ENCODE measurements at regions not wholly inside any gene's neighbourhood (a gene's known extent, or its start where the extent isn't known, plus 50 kb on each side); places are given as distances from the start of the nearest gene placed in this dataset.

DNA sequence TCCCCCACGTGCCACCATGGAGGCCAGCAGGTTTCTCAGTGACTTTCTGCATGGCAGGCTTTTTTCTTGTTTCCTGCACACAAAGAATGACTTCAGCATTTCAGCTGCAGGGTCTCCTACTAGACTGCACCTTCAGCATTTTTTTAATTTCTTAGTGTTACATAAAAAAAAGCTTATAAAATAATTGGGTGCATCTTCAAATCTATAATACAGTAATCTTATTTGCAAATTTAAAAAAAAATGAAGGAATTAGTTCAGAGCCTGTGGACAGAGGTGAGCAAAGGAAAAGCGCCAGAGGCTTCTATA, 57.6 kb downstream of the FAM50B start (continued):
- TF ChIP-seq, protein P1, sequence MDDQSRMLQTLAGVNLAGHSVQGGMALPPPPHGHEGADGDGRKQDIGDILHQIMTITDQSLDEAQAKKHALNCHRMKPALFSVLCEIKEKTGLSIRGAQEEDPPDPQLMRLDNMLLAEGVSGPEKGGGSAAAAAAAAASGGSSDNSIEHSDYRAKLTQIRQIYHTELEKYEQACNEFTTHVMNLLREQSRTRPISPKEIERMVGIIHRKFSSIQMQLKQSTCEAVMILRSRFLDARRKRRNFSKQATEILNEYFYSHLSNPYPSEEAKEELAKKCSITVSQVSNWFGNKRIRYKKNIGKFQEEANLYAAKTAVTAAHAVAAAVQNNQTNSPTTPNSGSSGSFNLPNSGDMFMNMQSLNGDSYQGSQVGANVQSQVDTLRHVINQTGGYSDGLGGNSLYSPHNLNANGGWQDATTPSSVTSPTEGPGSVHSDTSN (CRISPR knock-in tag; IDR thresholded peaks at IDR 0.05) = no peak
- TF ChIP-seq, protein P2, sequence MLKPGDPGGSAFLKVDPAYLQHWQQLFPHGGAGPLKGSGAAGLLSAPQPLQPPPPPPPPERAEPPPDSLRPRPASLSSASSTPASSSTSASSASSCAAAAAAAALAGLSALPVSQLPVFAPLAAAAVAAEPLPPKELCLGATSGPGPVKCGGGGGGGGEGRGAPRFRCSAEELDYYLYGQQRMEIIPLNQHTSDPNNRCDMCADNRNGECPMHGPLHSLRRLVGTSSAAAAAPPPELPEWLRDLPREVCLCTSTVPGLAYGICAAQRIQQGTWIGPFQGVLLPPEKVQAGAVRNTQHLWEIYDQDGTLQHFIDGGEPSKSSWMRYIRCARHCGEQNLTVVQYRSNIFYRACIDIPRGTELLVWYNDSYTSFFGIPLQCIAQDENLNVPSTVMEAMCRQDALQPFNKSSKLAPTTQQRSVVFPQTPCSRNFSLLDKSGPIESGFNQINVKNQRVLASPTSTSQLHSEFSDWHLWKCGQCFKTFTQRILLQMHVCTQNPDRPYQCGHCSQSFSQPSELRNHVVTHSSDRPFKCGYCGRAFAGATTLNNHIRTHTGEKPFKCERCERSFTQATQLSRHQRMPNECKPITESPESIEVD (tag by site-specific recombination; IDR thresholded peaks at IDR 0.05) = no peak
- TF ChIP-seq ZNF600 (tag by site-specific recombination; IDR thresholded peaks at IDR 0.05) = no peak

DNA sequence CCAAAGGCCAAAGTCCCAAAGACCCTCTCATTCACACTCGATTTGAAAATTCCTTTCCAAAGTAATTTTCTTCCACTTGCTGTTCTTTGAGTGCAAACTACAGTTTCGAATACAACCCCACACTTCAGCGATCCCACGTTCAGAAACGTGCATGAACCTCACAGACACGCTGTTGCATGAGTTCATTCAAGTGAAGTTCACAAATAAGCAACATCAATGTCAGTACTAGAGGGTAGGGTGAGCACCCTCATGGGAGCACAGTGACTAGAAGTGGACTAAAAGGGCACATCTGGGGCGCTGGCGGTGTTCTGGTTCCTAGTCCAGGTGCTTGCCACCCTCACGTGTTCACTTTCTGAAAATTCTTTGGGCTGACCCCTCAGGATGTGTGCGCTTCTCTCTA, 59.0 kb downstream of the FAM50B start:
- ChIA-PET POLR2A (no interaction called here), CTCF (interaction anchor here (0.7 to 3.4 kb wide), 4 partner anchors 8 to 302 kb away, joined by 4 to 15 read pairs (median 8); partner anchors contain the start of gene FAM50B)
- Histone ChIP-seq H3K27ac (ENCODE audit: extremely low read depth, low read depth, low read length) (no peak overlapping the region), H3K4me3 (ENCODE audit: low read depth, low read length) (no peak overlapping the region), H3K4me1 (ENCODE audit: control insufficient read depth, insufficient read depth, low read length) (peaks cover 23% of the 10 kb centered on the region), H3K36me3 (ENCODE audit: control insufficient read depth in 2 of 2, insufficient read depth in 1 of 2, low read length in 2 of 2) (no peaks in the 10 kb centered on the region), H3K9me3 (ENCODE audit: control insufficient read depth, insufficient read depth, low read depth, low read length) (no peaks in the 10 kb centered on the region)
- TF ChIP-seq TCF7L2 (IDR thresholded peaks at IDR 0.05; ENCODE audit: borderline replicate concordance, low read depth, low read length) (no peak), RBAK (tag by site-specific recombination; IDR thresholded peaks at IDR 0.05) (no peak), ZNF391 (tag by site-specific recombination; IDR thresholded peaks at IDR 0.05; ENCODE audit: borderline replicate concordance, low read depth) (no peak), ZNF830 (tag by site-specific recombination; IDR thresholded peaks at IDR 0.05; ENCODE audit: low read depth) (no peak), BCL11A (tag by site-specific recombination; IDR thresholded peaks at IDR 0.05; ENCODE audit: low read depth) (no peak), SCRT1 (tag by site-specific recombination; IDR thresholded peaks at IDR 0.05; ENCODE audit: borderline replicate concordance) (no peak), ZNF660 (tag by site-specific recombination; IDR thresholded peaks at IDR 0.05) (no peak), ZNF473 (tag by site-specific recombination; IDR thresholded peaks at IDR 0.05) (no peak), ZNF76 (tag by site-specific recombination; IDR thresholded peaks at IDR 0.05; ENCODE audit: borderline replicate concordance, low read depth) (no peak), IKZF3 (tag by site-specific recombination; IDR thresholded peaks at IDR 0.05) (no peak), ZNF223 (tag by site-specific recombination; IDR thresholded peaks at IDR 0.05) (no peak), ZNF626 (tag by site-specific recombination; IDR thresholded peaks at IDR 0.05) (no peak), ZFHX2 (tag by site-specific recombination; conservative IDR thresholded peaks at IDR 0.05) (no peak), ZNF654 (tag by site-specific recombination; IDR thresholded peaks at IDR 0.05; ENCODE audit: low read depth) (no peak), ZNF133 (tag by site-specific recombination; IDR thresholded peaks at IDR 0.05) (no peak), ZNF138 (tag by site-specific recombination; IDR thresholded peaks at IDR 0.05; ENCODE audit: borderline replicate concordance) (no peak), ZNF221 (tag by site-specific recombination; IDR thresholded peaks at IDR 0.05; ENCODE audit: borderline replicate concordance) (no peak)
- TF ChIP-seq, protein P3, sequence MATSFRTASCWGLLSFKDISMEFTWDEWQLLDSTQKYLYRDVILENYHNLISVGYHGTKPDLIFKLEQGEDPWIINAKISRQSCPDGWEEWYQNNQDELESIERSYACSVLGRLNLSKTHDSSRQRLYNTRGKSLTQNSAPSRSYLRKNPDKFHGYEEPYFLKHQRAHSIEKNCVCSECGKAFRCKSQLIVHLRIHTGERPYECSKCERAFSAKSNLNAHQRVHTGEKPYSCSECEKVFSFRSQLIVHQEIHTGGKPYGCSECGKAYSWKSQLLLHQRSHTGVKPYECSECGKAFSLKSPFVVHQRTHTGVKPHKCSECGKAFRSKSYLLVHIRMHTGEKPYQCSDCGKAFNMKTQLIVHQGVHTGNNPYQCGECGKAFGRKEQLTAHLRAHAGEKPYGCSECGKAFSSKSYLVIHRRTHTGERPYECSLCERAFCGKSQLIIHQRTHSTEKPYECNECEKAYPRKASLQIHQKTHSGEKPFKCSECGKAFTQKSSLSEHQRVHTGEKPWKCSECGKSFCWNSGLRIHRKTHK (tag by site-specific recombination; IDR thresholded peaks at IDR 0.05) = no peak

DNA sequence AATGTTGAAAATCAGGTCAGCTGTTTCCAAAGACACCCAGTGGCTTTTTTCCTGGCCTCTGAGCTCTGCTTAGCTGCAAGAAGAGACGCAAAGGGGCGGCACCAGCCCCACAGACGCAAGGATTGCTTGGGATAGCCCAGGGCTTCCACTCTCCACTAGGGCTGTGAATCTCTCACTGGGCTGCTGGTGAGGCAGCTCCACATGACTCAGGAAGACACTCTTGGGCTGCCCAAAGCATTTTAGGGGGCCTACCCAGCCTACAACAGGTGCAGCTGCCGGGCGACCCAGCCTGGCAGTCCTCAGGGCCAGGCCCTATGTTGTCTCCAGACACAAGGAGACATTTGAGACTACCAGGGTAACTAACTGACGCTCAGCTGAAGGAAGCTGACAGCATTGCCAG, 59.8 kb downstream of the FAM50B start:
- POLR2A ChIA-PET = no interaction called here
- TF ChIP-seq GLIS2 (tag by site-specific recombination; IDR thresholded peaks at IDR 0.05) (no peak), ZNF433 (tag by site-specific recombination; IDR thresholded peaks at IDR 0.05; ENCODE audit: low read depth) (no peak), SP2 (tag by site-specific recombination; IDR thresholded peaks at IDR 0.05) (no peak), ZNF48 (tag by site-specific recombination; IDR thresholded peaks at IDR 0.05) (no peak), ZFP41 (tag by site-specific recombination; IDR thresholded peaks at IDR 0.05; ENCODE audit: borderline replicate concordance) (no peak)
- TF ChIP-seq, protein P4, sequence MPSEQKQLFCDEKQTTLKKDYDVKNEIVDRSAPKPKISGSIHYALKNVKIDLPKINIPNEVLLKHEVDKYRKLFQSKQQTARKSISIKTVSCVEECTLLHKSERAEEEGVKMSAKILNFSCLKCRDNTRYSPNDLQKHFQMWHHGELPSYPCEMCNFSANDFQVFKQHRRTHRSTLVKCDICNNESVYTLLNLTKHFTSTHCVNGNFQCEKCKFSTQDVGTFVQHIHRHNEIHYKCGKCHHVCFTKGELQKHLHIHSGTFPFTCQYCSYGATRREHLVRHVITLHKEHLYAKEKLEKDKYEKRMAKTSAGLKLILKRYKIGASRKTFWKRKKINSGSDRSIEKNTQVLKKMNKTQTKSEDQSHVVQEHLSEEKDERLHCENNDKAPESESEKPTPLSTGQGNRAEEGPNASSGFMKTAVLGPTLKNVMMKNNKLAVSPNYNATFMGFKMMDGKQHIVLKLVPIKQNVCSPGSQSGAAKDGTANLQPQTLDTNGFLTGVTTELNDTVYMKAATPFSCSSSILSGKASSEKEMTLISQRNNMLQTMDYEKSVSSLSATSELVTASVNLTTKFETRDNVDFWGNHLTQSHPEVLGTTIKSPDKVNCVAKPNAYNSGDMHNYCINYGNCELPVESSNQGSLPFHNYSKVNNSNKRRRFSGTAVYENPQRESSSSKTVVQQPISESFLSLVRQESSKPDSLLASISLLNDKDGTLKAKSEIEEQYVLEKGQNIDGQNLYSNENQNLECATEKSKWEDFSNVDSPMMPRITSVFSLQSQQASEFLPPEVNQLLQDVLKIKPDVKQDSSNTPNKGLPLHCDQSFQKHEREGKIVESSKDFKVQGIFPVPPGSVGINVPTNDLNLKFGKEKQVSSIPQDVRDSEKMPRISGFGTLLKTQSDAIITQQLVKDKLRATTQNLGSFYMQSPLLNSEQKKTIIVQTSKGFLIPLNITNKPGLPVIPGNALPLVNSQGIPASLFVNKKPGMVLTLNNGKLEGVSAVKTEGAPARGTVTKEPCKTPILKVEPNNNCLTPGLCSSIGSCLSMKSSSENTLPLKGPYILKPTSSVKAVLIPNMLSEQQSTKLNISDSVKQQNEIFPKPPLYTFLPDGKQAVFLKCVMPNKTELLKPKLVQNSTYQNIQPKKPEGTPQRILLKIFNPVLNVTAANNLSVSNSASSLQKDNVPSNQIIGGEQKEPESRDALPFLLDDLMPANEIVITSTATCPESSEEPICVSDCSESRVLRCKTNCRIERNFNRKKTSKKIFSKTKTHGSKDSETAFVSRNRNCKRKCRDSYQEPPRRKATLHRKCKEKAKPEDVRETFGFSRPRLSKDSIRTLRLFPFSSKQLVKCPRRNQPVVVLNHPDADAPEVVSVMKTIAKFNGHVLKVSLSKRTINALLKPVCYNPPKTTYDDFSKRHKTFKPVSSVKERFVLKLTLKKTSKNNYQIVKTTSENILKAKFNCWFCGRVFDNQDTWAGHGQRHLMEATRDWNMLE (tag by site-specific recombination; conservative IDR thresholded peaks at IDR 0.05; ENCODE audit: low read depth) = no peak

More for the DNA sequence above, 59.8 kb downstream of the FAM50B start:
- Histone ChIP-seq H3K27ac (ENCODE audit: extremely low read depth, low read depth, low read length) (no peak overlapping the region), H3K36me3 (ENCODE audit: control insufficient read depth in 2 of 2, insufficient read depth in 1 of 2, low read length in 2 of 2) (no peaks in the 10 kb centered on the region), H3K4me3 (ENCODE audit: low read depth, low read length) (no peak overlapping the region), H3K4me1 (ENCODE audit: control insufficient read depth, insufficient read depth, low read length) (peaks cover 29% of the 10 kb centered on the region), H3K9me3 (ENCODE audit: control insufficient read depth, insufficient read depth, low read depth, low read length) (no peaks in the 10 kb centered on the region)
- CTCF ChIA-PET = interaction anchor here (0.7 to 5.9 kb wide), 6 partner anchors 9 to 301 kb away, joined by 3 to 37 read pairs (median 8); partner anchors contain the start of gene FAM50B
